GM19240 (cell line): ENCODE measurements at regions not wholly inside any gene's neighbourhood (a gene's known extent, or its start where the extent isn't known, plus 50 kb on each side); places are given as distances from the start of the nearest gene placed in this dataset.

Experiments
- DNase-seq: peaks from one replicate; pipeline ENCODE4 v3.0.0; 2011; ENCODE audit warnings: low spot score; ENCODE audit not compliant: insufficient read length

DNA sequence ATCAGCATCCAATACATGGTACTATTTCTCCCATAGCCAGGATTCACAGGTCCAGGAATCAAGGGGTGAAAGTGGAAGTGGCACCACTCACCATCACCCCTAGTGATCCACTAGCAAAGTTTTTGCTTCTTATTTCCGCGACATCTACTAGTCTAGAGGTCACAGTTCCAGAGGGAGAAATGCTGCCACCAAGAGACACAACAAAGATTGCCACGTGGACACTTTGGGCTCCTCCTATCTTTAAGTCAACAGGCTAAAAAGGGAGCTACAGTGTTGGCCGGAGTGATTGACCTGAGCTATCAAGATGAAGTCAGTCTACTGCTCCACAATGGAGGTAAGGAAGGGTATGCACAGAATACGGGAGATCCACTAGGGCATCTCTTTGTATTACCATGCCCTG lies 178.2 kb downstream of the AKR1D1 start:
- DNase-seq = no peak

DNA sequence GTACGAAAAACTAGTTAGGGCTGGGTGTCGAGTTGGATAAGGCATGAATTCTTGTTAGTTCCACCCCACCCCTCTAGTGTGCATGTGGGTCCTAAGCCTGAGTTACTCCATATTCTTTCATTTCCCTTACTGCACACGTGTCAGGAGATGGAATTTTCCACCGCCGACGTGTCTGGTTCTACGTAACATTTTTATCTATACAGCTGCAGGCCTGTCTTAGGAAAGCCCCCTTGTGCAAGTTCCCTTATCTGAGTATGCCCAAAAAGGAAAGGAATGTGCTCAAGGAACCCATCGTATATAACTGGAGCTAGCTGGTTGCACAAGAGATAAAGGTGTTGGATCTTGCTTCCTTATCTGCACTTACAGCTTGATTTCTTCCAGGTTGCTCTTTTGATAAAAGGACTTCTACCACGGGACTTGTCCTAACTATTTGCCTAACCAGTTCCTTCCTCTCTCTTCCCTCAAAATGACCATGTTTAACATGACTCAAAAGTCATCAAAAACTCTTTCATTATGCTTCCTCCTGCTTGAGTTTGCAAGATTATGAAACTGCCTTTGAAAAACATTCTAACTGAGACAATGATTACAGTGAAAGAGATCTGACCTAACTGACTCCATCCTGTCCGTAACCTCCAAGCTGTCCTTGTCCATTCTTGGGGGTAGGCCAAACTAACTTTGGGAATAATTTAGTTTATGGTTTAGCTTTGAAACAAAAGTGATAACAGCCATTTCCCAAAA lies 181.4 kb downstream of the AKR1D1 start:
- DNase-seq = no peak

DNA sequence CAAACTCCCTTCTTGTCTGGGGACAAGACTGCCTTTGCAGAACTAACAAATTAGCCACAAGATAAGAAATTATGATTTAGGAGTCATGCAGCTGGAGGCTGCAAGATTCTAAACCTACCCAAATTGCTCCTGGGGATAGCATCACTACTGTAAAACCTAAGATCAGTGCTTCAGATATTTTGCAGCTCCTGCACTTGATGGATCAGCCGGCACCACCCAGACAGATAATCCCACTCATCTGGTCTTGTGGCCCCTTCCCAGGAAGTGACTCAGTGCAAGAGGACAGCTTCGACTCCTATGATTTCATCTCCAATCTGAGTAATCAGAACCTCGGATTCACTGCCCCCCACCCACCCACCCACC lies 181.9 kb downstream of the AKR1D1 start:
- no peak for DNase-seq

DNA sequence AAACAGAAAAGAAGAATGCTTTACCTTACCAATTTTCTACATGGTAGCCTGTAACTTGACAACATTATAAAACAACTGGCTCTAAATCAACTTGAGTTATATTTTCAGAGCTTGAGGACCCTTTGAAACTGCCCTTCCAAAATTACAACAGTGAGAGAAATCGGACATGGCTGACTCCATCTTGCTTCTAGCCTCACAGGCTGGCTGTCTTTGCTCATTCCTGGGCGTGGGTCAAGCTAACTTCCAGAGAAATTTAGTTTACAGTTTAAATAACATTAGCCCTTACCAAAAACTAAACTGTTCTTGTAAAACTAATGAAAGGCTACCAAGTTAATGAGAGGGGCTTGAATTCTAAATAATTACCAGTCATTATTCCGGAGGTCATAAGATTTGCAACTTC lies 183.4 kb downstream of the AKR1D1 start:
- DNase-seq = no peak

DNA sequence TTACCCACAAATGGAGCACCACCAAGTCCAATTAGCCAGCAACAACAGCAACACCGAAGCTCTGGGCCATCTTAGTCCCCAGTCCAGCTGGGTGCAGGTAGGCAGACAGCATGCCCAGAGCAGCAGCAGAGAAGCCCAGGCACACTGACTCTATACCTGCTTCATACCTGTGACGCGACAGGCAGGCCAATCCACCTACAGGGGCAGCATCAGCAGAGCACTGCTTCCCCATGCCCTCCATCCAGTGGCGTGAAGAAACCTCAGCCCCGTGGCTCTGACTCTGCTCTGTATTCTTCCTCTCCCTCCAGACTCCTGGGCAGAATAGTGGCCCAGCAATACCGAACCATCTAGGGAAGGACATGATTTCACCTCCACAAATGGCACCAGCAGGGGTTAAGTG lies 191.7 kb downstream of the AKR1D1 start:
- no peak for DNase-seq

DNA sequence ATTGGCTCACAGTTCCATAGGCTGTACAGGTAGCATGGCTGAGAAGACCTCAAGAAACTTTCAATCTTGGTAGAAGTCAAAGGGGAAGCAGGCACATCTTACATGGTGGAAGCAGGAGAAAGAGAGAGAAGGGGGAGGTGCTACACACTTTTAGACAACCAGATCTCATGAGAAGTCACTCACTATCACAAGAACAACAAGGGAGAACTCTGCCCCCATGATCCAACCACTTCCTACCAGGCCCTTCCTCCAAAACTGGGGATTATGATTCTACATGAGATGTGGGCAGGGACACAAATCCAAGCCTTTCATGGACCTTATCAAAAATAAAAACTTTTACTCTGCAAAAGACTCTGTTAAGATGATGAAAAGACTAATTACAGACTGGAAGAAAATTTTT lies 183.2 kb upstream of the TRIM24 start:
- DNase-seq = no peak

DNA sequence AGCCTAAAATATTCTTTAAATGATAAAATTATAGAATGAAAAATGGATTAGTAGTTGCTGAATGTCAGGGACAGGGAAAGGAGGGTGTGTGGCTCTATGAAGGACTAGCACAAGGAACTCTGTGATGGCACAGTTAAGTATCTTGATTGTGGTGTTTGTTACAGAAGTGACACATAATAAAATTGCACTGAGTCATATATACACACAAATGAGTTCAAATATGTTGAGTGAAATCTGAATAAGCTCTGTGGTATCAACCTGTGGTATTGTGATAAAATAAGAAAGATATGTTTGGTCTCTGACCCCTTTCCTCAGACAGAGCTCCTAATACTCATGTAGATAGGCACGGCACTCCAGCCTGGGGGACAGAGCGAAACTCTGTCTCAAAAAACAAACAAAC lies 181.5 kb upstream of the TRIM24 start:
- DNase-seq = no peak

DNA sequence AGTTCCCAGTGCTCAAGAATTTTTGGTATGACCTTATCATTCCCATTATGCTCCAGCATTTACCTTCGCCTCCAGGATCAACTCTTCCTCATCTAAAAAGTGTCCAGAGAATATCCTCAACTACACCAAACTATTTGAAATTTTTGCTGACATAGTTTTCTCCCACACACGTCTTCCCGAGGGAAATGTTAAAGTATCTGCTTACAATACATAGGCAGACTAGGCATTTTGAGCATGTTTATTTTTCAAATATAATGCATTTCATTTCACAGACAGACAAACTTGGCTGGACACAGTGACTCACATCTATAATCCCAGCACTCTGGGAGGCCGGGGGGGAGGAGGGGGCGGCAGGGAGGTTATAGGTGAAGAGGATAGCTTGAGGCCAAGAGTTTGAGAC lies 177.1 kb upstream of the TRIM24 start:
- no peak for DNase-seq

DNA sequence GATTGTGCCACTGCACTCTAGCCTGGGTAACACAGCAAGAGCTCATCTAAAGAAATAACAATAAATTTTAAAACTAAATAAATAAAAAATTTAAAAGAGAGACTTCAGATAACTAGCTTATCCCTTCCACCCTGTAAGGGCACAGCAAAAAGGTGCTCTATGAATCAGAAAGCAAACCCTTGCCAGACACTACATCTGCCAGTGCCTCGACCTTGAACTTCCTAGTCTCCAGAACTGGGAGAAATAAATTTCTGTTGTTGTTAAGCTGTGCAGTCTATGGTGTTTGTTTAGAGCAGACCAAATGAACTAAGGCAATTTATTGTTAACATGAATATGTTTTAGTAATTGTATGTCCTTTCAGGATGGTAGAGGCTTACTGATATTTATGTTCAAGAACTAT lies 174.9 kb upstream of the TRIM24 start:
- no peak for DNase-seq

DNA sequence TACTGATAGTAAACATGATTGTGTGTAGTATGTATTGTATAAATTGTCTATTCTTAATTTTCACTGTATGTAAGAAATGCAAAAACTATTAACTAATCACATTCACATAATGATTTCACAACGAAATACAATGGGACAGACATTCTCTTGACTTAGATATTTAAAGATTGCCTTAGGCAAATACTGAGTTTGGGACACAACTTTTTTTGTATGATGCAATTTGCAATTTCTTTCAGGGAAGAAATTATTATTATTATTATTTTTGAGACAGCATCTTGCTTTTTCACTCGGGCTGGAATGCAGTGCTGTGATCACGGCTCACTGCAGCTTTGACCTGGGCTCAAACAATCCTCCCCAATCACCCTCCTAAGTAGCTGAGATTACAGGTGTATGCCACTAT lies 173.2 kb upstream of the TRIM24 start:
- no peak for DNase-seq

DNA sequence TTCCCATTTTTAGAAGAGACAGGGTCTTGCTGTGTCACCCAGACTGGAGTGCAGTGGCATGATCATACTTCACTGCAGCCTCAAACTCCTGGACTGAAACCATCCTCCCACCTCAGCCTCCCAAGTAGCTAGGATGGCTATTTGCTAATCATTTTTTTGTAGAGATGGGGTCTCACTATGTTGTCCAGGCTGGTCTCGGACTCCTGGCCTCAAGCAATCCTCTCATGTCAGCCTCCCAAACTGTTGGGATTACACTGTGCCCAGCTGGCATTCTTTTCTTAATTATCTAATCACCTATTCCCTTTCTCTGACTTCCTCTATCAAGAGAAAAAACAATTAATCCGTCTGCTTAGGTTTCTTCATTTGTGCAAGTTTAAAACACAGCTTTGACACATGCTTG lies 172.5 kb upstream of the TRIM24 start:
- no peak for DNase-seq

DNA sequence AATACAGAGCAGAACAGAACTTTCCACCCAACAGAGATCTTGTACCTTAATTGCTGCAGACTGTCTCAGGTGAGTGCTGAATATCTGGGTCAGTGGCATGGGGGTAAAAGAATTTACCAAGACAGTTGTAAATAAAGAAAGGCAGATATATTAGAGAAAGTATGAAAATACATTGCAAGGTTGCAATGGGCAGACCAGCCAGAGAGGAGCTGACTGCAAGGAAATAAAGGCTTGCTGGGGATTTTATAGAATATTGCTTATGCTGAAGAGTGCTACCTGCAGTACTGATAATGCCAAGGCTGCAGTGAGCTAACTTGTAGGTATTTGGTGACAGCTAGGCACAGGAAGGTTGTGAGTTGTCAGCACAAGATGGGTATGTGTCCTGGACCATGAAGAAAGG lies 171.0 kb upstream of the TRIM24 start:
- DNase-seq = no peak

DNA sequence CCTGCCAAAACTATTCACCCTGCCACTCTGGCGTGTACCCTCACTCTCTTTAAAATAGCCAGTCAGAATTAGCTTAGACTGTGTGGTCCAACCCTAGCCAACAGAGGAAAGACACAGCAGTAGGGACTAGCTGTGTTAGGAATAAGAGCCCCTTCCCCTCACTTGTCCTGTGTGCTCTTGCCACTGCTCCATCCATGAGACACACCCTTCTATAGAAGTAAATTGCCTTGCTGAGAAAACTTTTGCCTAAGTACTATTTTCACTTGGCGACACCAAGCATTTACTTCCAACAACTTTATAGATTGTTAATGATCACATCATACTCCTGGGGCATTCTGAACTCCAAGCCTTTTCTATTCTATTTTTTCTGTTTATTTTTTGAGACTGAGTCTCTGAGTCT lies 170.2 kb upstream of the TRIM24 start:
- DNase-seq = no peak

DNA sequence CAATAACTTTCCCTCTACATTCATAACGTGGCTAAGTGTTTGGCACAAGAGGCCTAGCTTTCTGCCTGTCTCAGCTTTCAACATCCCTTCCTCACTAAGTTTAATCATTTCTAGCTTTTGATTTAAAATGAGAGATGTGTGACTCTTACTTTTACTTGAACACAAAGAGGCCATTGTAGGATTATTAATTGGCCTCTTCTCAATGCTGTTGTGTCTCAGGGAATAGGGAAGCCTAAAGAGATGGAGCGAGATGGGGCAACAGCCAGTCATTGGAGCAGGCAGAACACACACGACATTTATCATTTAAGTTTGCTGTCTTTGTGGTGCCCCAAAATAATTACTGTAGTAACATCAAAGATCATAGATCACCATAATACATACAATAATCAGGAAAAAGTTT lies 167.1 kb upstream of the TRIM24 start:
- no peak for DNase-seq

DNA sequence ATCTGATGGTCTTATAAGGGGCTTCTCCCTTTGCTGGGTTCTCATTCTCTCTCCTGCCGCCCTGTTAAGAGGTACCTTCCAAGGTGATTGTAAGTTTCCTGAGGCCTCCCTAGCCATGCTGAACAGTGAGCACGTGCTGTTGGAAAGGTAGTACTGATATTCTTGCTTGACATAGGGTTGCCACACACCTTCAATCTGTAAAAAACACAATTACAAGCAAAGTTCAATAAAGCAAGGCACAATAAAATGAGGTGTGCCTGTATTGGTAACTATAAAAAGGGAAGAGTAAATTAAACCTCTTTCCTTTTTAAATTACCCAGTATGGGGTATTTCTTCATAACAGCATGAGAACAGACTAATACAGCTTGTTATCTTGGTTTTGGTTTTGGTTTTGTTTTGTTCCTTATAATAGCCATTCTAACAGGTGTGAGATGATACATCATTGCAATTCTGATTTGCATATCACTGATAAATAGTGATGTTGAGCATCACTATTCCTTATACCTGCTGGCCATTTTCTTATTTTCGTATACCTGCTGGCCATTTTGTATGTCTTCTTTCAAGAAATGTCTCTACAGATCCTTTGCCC lies 164.9 kb upstream of the TRIM24 start:
- no peak for DNase-seq

DNA sequence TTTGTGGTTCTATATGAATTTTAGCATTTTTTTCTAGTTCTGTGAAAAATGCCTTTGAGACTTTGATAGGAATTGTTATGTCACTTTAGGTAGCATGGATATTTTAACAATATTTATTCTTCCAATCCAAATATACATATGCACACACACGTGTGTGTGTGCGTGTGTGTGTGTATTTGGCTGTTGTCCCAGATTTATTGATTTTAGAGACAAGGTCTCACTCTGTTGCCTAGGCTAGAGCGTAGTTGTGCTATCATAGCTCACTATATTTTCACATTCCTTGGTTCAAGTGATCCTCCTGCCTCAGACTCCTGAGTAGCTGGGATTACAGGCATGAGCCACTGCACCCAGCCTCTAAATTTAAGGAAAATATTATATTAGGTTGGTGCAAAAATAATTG lies 162.5 kb upstream of the TRIM24 start:
- DNase-seq = no peak

DNA sequence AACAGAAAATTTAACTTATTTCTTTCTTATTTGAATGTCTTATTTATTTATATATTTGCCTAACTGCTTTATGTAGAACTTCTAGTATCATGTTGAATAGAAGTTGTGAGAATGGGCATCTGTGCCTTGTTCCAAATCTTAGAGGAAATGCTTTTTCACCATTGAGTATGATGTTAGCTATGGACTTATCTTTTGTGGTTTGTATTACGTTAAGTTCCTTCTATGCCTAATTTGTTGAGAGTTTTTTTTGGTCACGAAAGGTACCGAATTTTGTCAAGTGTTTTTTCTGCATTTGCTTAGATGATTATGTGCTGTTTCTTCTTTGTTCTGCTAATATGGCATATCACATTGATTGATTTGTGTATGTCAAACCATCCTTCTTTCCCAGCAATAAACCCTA lies 161.0 kb upstream of the TRIM24 start:
- no peak for DNase-seq

DNA sequence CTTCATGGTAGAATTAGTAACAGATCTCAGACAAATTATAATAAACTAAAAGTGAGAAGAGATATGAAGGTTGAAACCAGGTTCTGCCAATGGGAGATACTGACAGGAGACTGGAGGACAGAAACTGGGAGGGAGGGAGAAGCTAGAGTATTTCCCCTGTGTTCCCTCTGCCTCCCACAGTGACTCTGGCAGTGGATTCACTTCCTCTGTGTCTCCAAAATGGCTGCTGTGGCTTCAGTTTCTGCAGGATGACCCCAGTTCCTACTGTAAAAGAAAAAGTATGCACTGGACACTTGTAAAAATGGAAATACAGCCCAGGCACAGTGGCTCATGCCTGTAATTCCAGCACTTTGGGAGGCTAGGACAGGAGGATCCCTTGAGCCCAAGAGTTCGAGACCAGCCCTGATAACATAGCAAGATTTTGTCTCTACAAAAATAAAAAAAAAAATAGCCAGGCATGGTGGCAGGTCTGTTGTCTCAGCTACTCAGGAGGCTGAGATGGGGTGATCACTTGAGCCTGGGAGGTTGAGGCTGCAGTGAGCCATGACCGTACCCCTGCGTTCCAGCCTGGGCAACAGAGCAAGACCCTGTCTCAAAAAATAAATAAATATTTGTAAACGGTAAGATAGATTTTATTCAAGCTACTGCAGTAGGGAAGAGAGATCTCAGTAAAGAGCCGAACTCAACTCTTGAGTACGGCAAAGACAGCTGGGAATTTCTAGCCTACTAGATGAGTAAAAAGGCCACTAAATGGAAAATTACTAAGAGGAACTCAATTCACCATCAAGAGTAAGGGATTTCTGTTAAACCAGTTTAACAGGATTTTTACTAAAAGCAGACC lies 156.6 kb upstream of the TRIM24 start:
- no peak for DNase-seq

DNA sequence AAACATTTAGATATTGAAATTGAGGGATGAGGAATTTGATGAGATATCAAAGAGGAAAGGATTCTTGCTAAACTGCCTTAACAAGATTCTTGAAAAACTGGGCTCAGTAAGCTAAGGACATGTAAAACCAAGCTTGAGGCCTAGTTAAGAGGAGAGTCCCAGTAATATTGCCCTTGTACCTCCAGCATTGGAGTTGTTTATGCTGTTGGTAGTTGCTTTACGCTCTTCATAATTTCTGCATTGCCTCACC lies 156.1 kb upstream of the TRIM24 start:
- no peak for DNase-seq

DNA sequence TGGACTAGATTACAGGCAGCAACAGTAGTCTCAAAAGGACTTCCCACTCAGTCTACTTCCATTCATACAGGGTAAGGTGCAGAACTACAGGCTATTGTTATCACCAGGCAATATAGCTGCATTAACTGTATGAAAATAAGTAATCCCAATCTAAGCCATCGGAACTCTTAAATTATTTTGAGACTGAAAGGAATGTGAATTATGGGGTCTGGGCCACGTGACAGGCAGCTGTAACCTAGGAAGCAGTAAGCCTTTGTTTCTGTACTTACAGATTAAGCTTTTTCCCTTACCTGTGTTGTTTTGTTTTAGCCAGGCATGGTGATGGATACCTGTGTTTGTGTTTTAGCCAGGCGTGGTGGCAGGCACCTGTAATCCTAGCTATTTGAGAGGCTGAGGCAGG lies 152.4 kb upstream of the TRIM24 start:
- DNase-seq = no peak

DNA sequence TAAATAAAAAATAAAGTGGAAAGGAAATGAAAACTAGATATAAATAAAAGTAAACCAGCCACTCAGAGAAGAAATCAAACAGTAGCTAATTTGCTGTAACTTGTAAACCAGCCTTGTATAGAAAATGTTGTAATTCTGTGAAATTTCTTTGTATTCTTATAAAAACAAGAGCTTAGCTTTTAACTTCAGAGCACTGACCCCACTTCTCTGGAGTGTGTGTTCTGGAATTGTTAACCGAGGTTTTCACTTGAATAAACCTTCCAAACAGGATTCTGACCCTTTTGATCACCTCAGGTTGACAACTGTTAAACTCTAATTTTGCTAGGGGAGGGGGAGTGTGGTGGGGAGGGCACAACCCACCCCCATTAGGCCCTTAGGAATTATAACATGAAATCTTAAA lies 151.9 kb upstream of the TRIM24 start:
- DNase-seq = no peak

DNA sequence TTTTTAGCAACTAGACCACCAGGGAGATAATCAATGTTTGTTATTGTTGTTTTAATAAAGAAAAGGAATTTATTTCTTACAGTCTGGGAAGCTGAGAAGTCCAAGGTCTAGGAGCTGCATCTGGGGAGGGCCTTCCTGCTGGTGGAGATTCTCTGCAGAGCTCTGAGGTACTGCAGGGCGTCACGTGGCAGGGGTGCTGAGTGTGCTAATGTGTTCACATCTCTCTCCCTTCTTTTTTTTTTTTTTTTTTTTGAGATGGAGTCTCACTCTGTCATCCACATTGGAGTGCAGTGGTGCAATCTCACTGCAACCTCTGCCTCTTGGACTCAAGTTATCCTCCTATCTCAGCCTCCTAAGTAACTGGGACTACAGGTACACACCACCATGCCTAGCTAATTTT lies 150.9 kb upstream of the TRIM24 start:
- no peak for DNase-seq

DNA sequence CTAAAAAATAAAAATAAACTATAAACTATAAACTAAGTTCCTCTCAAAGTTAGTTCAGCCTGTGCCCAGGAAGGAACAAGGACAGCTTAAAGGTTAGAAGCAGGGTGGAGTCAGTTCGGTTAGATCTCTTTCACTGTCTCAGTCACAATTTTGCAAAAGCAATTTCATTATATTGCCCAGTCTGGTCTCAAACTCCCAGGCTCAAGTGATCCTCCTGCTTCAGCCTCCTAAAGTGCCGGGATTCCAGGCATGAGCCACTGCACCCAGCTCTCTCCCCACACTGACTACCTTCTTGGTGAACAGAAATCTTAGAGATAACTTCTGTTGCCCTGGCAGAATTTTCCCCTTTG lies 146.3 kb upstream of the TRIM24 start:
- no peak for DNase-seq
